Parathyroid adenoma (tissue), 2 donors: ENCODE measurements at regions not wholly inside any gene's neighbourhood (a gene's known extent, or its start where the extent isn't known, plus 50 kb on each side); places are given as distances from the start of the nearest gene placed in this dataset.

Source experiments
- H2AFZ ChIP-seq: fragments of 300-600 bp; sonication (generic); one replicate; pipeline ENCODE4 v1.7.0; 2017; ENCODE audit warnings: antibody characterized with exemption, mild to moderate bottlenecking
- H3K27ac ChIP-seq: fragments of 300-600 bp; sonication (generic); one replicate; pipeline ENCODE4 v1.7.0; 2017
- H3K27me3 ChIP-seq: fragments of 300-600 bp; sonication (generic); one replicate; pipeline ENCODE4 v1.7.0; 2017; ENCODE audit warnings: low read length; ENCODE audit not compliant: control insufficient read depth, insufficient read depth
- H3K36me3 ChIP-seq: fragments of 300-600 bp; sonication (generic); one replicate; pipeline ENCODE4 v1.7.0; 2017; ENCODE audit warnings: low read length; ENCODE audit not compliant: control insufficient read depth, insufficient read depth
- H3K4me1 ChIP-seq: fragments of 300-600 bp; sonication (generic); one replicate; pipeline ENCODE4 v1.7.0; 2017; ENCODE audit warnings: control low read depth
- H3K4me2 ChIP-seq: fragments of 300-600 bp; sonication (generic); one replicate; pipeline ENCODE4 v1.7.0; 2017; ENCODE audit warnings: low read length
- H3K4me3 ChIP-seq: fragments of 300-600 bp; sonication (generic); one replicate; pipeline ENCODE4 v1.7.0; 2017; ENCODE audit warnings: low read depth, low read length
- H3K79me2 ChIP-seq: fragments of 300-600 bp; sonication (generic); one replicate; pipeline ENCODE4 v1.7.0; 2017; ENCODE audit warnings: control low read depth
- H3K9ac ChIP-seq: fragments of 300-600 bp; sonication (generic); one replicate; pipeline ENCODE4 v1.7.0; 2017; ENCODE audit warnings: mild to moderate bottlenecking
- H3K9me3 ChIP-seq: fragments of 300-600 bp; sonication (generic); one replicate; pipeline ENCODE4 v1.7.0; 2017; ENCODE audit warnings: low read length; ENCODE audit not compliant: control insufficient read depth
- CTCF ChIP-seq: fragments of 300-600 bp; sonication (generic); IDR thresholded peaks from one replicate; pipeline ENCODE4 v1.7.0; 2017; ENCODE audit warnings: antibody characterized with exemption, mild to moderate bottlenecking
- donor health status: primary hyperparathyroidism.

DNA sequence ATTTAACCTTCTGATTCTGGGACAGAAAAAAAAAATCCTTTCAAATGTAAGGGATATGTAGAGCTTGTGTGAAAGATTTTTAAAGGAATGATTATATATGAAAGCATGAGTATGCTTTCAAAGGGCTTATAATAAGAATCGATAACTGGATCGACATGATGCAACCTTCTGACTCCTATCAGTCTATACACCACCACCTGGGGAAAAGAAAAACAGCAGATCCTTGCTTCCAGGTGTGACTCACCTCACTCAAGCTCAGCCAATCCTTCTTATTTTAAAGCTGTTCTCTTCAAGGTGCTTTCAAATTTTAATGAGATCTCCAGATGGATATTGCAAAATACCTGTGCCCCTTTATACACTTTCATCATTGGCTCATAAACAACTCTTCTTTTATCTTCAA is 102.1 kb upstream of the EDNRA start:
- H3K4me2 ChIP-seq = no peak overlapping the region
- TF ChIP-seq CTCF = no peak
- no peak overlapping the region for H2AFZ ChIP-seq
- H3K4me1 ChIP-seq = no peaks in the 10 kb centered on the region
- no peaks in the 10 kb centered on the region for H3K9me3 ChIP-seq
- no peak overlapping the region for H3K27ac ChIP-seq
- no peaks in the 10 kb centered on the region for H3K79me2 ChIP-seq
- H3K4me3 ChIP-seq = no peak overlapping the region
- no peaks in the 10 kb centered on the region for H3K27me3 ChIP-seq
- no peaks in the 10 kb centered on the region for H3K36me3 ChIP-seq
- H3K9ac ChIP-seq = no peak overlapping the region

DNA sequence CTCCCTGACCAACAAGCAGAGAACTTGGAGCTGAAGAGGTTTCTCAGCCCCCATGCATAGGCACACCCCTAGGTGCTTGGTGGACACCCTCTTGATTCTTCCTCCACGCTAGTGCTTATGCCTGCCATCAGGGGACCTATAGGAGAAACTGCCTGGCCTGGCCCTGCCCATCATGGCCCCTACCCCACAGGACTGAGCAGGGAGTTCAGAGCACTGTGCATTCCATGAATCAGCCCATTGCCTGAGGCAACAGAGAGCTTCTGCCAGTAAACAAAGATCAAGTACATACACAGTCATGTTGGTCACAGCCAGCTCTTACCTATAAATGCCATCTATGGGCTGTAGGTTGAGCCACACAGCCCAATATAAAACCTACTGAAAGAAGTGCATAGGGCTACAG is 99.1 kb upstream of the EDNRA start:
- H3K9me3 ChIP-seq = no peaks in the 10 kb centered on the region
- no peak for TF ChIP-seq CTCF
- no peak overlapping the region for H3K27ac ChIP-seq
- no peaks in the 10 kb centered on the region for H3K27me3 ChIP-seq
- no peak overlapping the region for H3K4me2 ChIP-seq
- H2AFZ ChIP-seq = no peak overlapping the region
- no peak overlapping the region for H3K9ac ChIP-seq
- no peaks in the 10 kb centered on the region for H3K36me3 ChIP-seq
- no peak overlapping the region for H3K4me3 ChIP-seq
- H3K79me2 ChIP-seq = no peaks in the 10 kb centered on the region
- H3K4me1 ChIP-seq = no peaks in the 10 kb centered on the region

- H3K27me3 ChIP-seq = no peaks in the 10 kb centered on the region
- no peak for TF ChIP-seq CTCF
- H3K9me3 ChIP-seq = no peaks in the 10 kb centered on the region
- H3K4me2 ChIP-seq = no peak overlapping the region
- H3K36me3 ChIP-seq = no peaks in the 10 kb centered on the region
- no peak overlapping the region for H3K9ac ChIP-seq
- H2AFZ ChIP-seq = no peak overlapping the region
- no peak overlapping the region for H3K27ac ChIP-seq
- no peaks in the 10 kb centered on the region for H3K79me2 ChIP-seq
- no peaks in the 10 kb centered on the region for H3K4me1 ChIP-seq
- H3K4me3 ChIP-seq = no peak overlapping the region
Observed at GRCh38 chr4:147388018-147388417, 92.9 kb upstream of the EDNRA start.

DNA sequence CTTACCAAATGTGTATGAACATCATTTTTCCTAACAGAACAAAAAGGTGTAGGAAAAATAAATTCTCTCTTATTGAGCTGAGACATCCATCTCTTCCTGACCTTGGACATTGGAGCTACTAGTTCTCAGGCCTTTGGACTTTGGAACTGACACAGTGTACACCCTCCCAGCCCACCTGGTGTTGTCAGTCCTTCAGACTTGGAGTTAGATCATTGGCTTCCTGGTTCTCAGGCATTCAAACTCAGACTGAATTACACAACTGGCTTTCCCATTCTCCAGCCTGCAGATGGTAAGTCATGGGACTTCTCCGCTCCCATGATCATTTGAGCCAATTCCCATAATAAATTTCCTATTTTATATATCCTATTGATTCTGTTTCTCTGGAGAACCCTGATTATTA is 84.8 kb upstream of the EDNRA start:
- no peak overlapping the region for H3K27ac ChIP-seq
- no peaks in the 10 kb centered on the region for H3K79me2 ChIP-seq
- H2AFZ ChIP-seq = no peak overlapping the region
- H3K27me3 ChIP-seq = no peaks in the 10 kb centered on the region
- H3K36me3 ChIP-seq = no peaks in the 10 kb centered on the region
- no peaks in the 10 kb centered on the region for H3K9me3 ChIP-seq
- no peak overlapping the region for H3K9ac ChIP-seq
- no peak for TF ChIP-seq CTCF
- H3K4me2 ChIP-seq = no peak overlapping the region
- no peak overlapping the region for H3K4me3 ChIP-seq
- H3K4me1 ChIP-seq = no peaks in the 10 kb centered on the region

GRCh38 chr4:147398556-147398955 is 82.3 kb upstream of the EDNRA start:
- Histone ChIP-seq H3K4me3 (no peak overlapping the region), H3K9ac (no peak overlapping the region), H2AFZ (no peak overlapping the region), H3K79me2 (no peaks in the 10 kb centered on the region), H3K36me3 (no peaks in the 10 kb centered on the region), H3K27me3 (no peaks in the 10 kb centered on the region), H3K4me1 (no peaks in the 10 kb centered on the region), H3K4me2 (no peak overlapping the region), H3K9me3 (no peaks in the 10 kb centered on the region), H3K27ac (no peak overlapping the region)
- no peak for TF ChIP-seq CTCF
